H9 (cell line): ENCODE measurements at regions not wholly inside any gene's neighbourhood (a gene's known extent, or its start where the extent isn't known, plus 50 kb on each side); places are given as distances from the start of the nearest gene placed in this dataset.

Experiments
- DNase-seq: peaks from one replicate; pipeline ENCODE4 v3.0.0-alpha.2; 2017
- H2AFZ ChIP-seq: one replicate; pipeline ENCODE4 v1.6.1; 2013; ENCODE audit warnings: mild to moderate bottlenecking, low read length, control low read depth, moderate library complexity
- H2AK5ac ChIP-seq: 2 replicates; pipeline ENCODE4 v1.6.1; 2013; ENCODE audit warnings: low read length, control low read depth, mixed read lengths; ENCODE audit not compliant: insufficient read length
- H2BK120ac ChIP-seq: one replicate; pipeline ENCODE4 v1.6.1; 2013; ENCODE audit warnings: low read depth, mild to moderate bottlenecking, low read length, control low read depth, inconsistent platforms; ENCODE audit not compliant: poor library complexity, severe bottlenecking
- H2BK12ac ChIP-seq: 2 replicates; pipeline ENCODE4 v1.6.1; 2013; ENCODE audit warnings: low read length, control low read depth, mixed read lengths, low read depth; ENCODE audit not compliant: insufficient read length
- H2BK15ac ChIP-seq: 2 replicates; pipeline ENCODE4 v1.6.1; 2013; ENCODE audit warnings: low read depth, low read length, control low read depth
- H2BK20ac ChIP-seq: one replicate; pipeline ENCODE4 v1.6.1; 2013; ENCODE audit warnings: low read depth, mild to moderate bottlenecking, low read length, control low read depth, inconsistent platforms; ENCODE audit not compliant: poor library complexity, severe bottlenecking
- H2BK5ac ChIP-seq: 2 replicates; pipeline ENCODE4 v1.6.1; 2013; ENCODE audit warnings: low read length, control low read depth, mixed read lengths; ENCODE audit not compliant: insufficient read length
- H3K14ac ChIP-seq: 2 replicates; pipeline ENCODE4 v1.6.1; 2013; ENCODE audit warnings: low read length, control low read depth; ENCODE audit not compliant: insufficient read depth
- H3K18ac ChIP-seq: 2 replicates; pipeline ENCODE4 v1.6.1; 2013; ENCODE audit warnings: low read depth, mild to moderate bottlenecking, mixed read lengths, low read length, control low read depth; ENCODE audit not compliant: insufficient read length
- H3K23ac ChIP-seq: 2 replicates; pipeline ENCODE4 v1.6.1; 2013; ENCODE audit warnings: low read length, control low read depth, mixed read lengths, low read depth; ENCODE audit not compliant: insufficient read length
- H3K23me2 ChIP-seq: 2 replicates; pipeline ENCODE4 v1.6.1; 2013; ENCODE audit warnings: low read depth, mild to moderate bottlenecking, mixed read lengths, low read length, control low read depth; ENCODE audit not compliant: insufficient read length, poor library complexity, severe bottlenecking
- H3K27ac ChIP-seq: 2 replicates; pipeline ENCODE4 v1.5.1; 2013; ENCODE audit warnings: low read length, control low read depth, mixed read lengths, low read depth; ENCODE audit not compliant: insufficient read length
- H3K27me3 ChIP-seq: 2 replicates; pipeline ENCODE4 v1.6.1; 2013; ENCODE audit warnings: low read length, control low read depth, inconsistent platforms; ENCODE audit not compliant: insufficient read depth
- H3K4ac ChIP-seq: 2 replicates; pipeline ENCODE4 v1.6.1; 2013; ENCODE audit warnings: low read depth, mild to moderate bottlenecking, control low read depth, inconsistent platforms, low read length, moderate library complexity
- H3K4me1 ChIP-seq: 2 replicates; pipeline ENCODE4 v1.6.1; 2013; ENCODE audit warnings: low read length, control low read depth, inconsistent platforms; ENCODE audit not compliant: insufficient read depth
- H3K4me2 ChIP-seq: 2 replicates; pipeline ENCODE4 v1.6.1; 2013; ENCODE audit warnings: low read length, control low read depth, mixed read lengths; ENCODE audit not compliant: insufficient read length, insufficient read depth
- H3K56ac ChIP-seq: 2 replicates; pipeline ENCODE4 v1.6.1; 2013; ENCODE audit warnings: low read depth, mild to moderate bottlenecking, mixed read lengths, low read length, control low read depth; ENCODE audit not compliant: insufficient read length
- H3K79me1 ChIP-seq: 2 replicates; pipeline ENCODE4 v1.6.1; 2013; ENCODE audit warnings: low read depth, mild to moderate bottlenecking, moderate library complexity, low read length, control low read depth, inconsistent platforms; ENCODE audit not compliant: insufficient read depth, poor library complexity, severe bottlenecking
- H3K79me2 ChIP-seq: 2 replicates; pipeline ENCODE4 v1.6.1; 2013; ENCODE audit warnings: low read length, control low read depth, inconsistent platforms; ENCODE audit not compliant: insufficient read depth
- H3K9ac ChIP-seq: 2 replicates; pipeline ENCODE4 v1.6.1; 2013; ENCODE audit warnings: low read length, control low read depth, mixed read lengths; ENCODE audit not compliant: insufficient read length; ENCODE audit errors: extremely low read depth
- H3K9me3 ChIP-seq: one replicate; pipeline ENCODE4 v1.6.1; 2013; ENCODE audit warnings: low read depth, low read length, inconsistent platforms; ENCODE audit not compliant: control insufficient read depth
- H3T11ph ChIP-seq: one replicate; pipeline ENCODE4 v1.6.1; 2013; ENCODE audit warnings: mild to moderate bottlenecking, low read length, control low read depth, inconsistent platforms
- H4K20me1 ChIP-seq: one replicate; pipeline ENCODE4 v1.6.1; 2013; ENCODE audit not compliant: control insufficient read depth, insufficient read length, insufficient read depth
- H4K5ac ChIP-seq: 2 replicates; pipeline ENCODE4 v1.6.1; 2013; ENCODE audit warnings: low read depth, mild to moderate bottlenecking, mixed read lengths, low read length, control low read depth; ENCODE audit not compliant: insufficient read length
- H4K8ac ChIP-seq: replicated peaks from 2 replicates; pipeline ENCODE4 v1.6.1; 2013; ENCODE audit warnings: low read length, control low read depth, mixed read lengths, low read depth; ENCODE audit not compliant: insufficient read length
- H4K91ac ChIP-seq: 2 replicates; pipeline ENCODE4 v1.6.1; 2013; ENCODE audit warnings: low read depth, mild to moderate bottlenecking, moderate library complexity, mixed read lengths, low read length, control low read depth; ENCODE audit not compliant: insufficient read length
- H3K27ac Mint-ChIP-seq, 3 experiments: 2 replicates in 2 of 3; 3 replicates in 1 of 3; pipeline ENCODE4 v1.8.0; 2020 to 2021; ENCODE audit warnings: mixed read lengths in 3 of 3, mild to moderate bottlenecking in 1 of 3, moderate library complexity in 1 of 3
- H3K27me3 Mint-ChIP-seq: 2 replicates; pipeline ENCODE4 v1.8.0; 2021; ENCODE audit warnings: low read depth, mild to moderate bottlenecking, moderate library complexity, mixed read lengths
- H3K36me3 Mint-ChIP-seq, 3 experiments: 2 replicates in 2 of 3; 3 replicates in 1 of 3; pipeline ENCODE4 v1.8.0; 2020 to 2021; ENCODE audit warnings: low read depth in 3 of 3, mixed read lengths in 3 of 3; ENCODE audit not compliant: insufficient read depth in 1 of 3
- H3K4me1 Mint-ChIP-seq, 2 experiments: 2 replicates each; pipeline ENCODE4 v1.8.0; 2020; ENCODE audit warnings: mixed read lengths in 2 of 2
- H3K4me3 Mint-ChIP-seq, 2 experiments: 2 replicates in 1 of 2; 3 replicates in 1 of 2; pipeline ENCODE4 v1.8.0; 2020 to 2021; ENCODE audit warnings: mild to moderate bottlenecking in 2 of 2, mixed read lengths in 2 of 2, moderate library complexity in 1 of 2
- H3K9me3 Mint-ChIP-seq, 2 experiments: 2 replicates in 1 of 2; 3 replicates in 1 of 2; pipeline ENCODE4 v1.8.0; 2020; ENCODE audit warnings: mild to moderate bottlenecking in 2 of 2, mixed read lengths in 2 of 2, moderate library complexity in 1 of 2
- WGBS: extraction: QIAGEN DNeasy Blood & Tissue Kit; methylation state at CpG from one replicate; pipeline ENCODE4 v1.1.7; 2013; ENCODE audit warnings: missing lambda C conversion rate, low lambda C conversion rate, mixed read lengths; ENCODE audit not compliant: insufficient read length; ENCODE audit errors: extremely low coverage; 5-methylcytosine and 5-hydroxymethylcytosine counted together
- TF ChIP-seq, protein P1 (sequence below): fragments of 200-600 bp; sonication (generic); conservative IDR thresholded peaks from 3 replicates; pipeline ENCODE4 v1.8.0; 2021; ENCODE audit warnings: antibody characterized with exemption, mild to moderate bottlenecking

DNA sequence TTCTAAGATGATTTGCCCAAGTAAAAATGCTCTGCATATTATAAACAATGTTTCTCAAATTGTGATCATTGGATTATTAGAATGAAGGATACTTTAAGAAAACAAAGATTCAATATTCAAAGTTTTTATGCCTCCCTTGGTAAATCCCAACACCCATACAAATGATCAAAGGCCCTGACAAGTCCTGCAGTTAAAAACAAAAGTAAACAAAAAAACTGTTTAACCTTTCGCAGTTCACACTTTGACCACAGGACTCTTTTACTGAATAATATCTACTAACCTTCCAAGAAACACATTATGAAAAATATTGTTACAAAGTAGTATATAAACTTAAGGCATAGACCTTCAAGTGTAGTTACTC lies 365.9 kb upstream of the ZFHX3 start:
- Histone ChIP-seq H3K18ac (no peak overlapping the region), H3K79me2 (no peaks in the 10 kb centered on the region), H2BK15ac (no peak overlapping the region), H3K14ac (no peak overlapping the region), H3K4ac (no peak overlapping the region), H2BK20ac (no peak overlapping the region), H3K4me1 (no peaks in the 10 kb centered on the region), H3K79me1 (no peaks in the 10 kb centered on the region), H4K91ac (no peak overlapping the region), H3K9ac (no peak overlapping the region), H3K23me2 (no peaks in the 10 kb centered on the region), H3K27ac (no peak overlapping the region), H3K27me3 (no peaks in the 10 kb centered on the region), H3K4me2 (no peak overlapping the region), H4K5ac (no peak overlapping the region), H4K8ac (no peak overlapping the region), H2AK5ac (no peak overlapping the region), H3K23ac (no peak overlapping the region), H3T11ph (no peak overlapping the region), H4K20me1 (no peaks in the 10 kb centered on the region), H2BK12ac (no peak overlapping the region), H3K9me3 (no peaks in the 10 kb centered on the region), H3K56ac (no peak overlapping the region), H2AFZ (no peak overlapping the region), H2BK5ac (no peak overlapping the region), H2BK120ac (no peak overlapping the region)
- Mint-ChIP-seq H3K4me1 (no peaks in the 10 kb centered on the region), H3K36me3 (no peaks in the 10 kb centered on the region), H3K27ac (no peak overlapping the region), H3K9me3 (no peaks in the 10 kb centered on the region), H3K27me3 (peaks cover 2% of the 10 kb centered on the region), H3K4me3 (no peak overlapping the region)
- no CpG with 5 or more reads among the region's 1 CpG for WGBS
- TF ChIP-seq, protein P1, sequence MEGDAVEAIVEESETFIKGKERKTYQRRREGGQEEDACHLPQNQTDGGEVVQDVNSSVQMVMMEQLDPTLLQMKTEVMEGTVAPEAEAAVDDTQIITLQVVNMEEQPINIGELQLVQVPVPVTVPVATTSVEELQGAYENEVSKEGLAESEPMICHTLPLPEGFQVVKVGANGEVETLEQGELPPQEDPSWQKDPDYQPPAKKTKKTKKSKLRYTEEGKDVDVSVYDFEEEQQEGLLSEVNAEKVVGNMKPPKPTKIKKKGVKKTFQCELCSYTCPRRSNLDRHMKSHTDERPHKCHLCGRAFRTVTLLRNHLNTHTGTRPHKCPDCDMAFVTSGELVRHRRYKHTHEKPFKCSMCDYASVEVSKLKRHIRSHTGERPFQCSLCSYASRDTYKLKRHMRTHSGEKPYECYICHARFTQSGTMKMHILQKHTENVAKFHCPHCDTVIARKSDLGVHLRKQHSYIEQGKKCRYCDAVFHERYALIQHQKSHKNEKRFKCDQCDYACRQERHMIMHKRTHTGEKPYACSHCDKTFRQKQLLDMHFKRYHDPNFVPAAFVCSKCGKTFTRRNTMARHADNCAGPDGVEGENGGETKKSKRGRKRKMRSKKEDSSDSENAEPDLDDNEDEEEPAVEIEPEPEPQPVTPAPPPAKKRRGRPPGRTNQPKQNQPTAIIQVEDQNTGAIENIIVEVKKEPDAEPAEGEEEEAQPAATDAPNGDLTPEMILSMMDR: no peak
- DNase-seq: no peak
